Astrocyte of the cerebellum (primary cell): ENCODE measurements at regions not wholly inside any gene's neighbourhood (a gene's known extent, or its start where the extent isn't known, plus 50 kb on each side); places are given as distances from the start of the nearest gene placed in this dataset.

Experiments
- DNase-seq: peaks from one replicate; pipeline ENCODE4 v3.0.0-alpha.2; 2011; ENCODE audit warnings: low read depth
- H3K4me3 ChIP-seq: 2 replicates; pipeline ENCODE4 v1.5.1; 2011; ENCODE audit warnings: mild to moderate bottlenecking, low read depth, low read length, moderate library complexity
- CTCF ChIP-seq: IDR thresholded peaks from 2 replicates; pipeline ENCODE4 v1.5.1; 2012; ENCODE audit warnings: low read length, low read depth, moderate library complexity, mild to moderate bottlenecking; ENCODE audit errors: missing control alignments
- in situ Hi-C: cut with HindIII; loops from 2 replicates; pipeline ENCODE4 v1.10.0; 2017; ENCODE audit warnings: low sequenced_read_pairs

- TF ChIP-seq CTCF = no peak
- no peak overlapping the region for H3K4me3 ChIP-seq
- no peak for DNase-seq
- in situ Hi-C loops = no loop called here
Observed at GRCh38 chr20:4608861-4609260, 77.4 kb upstream of the PRNP start.

- in situ Hi-C loops = no loop called here
- TF ChIP-seq CTCF = peak; percentile 88
- no peak overlapping the region for H3K4me3 ChIP-seq
- DNase-seq = peak; percentile 61
Observed at GRCh38 chr20:4607287-4607713, 79.0 kb upstream of the PRNP start.

- H3K4me3 ChIP-seq = no peak overlapping the region
- no peak for TF ChIP-seq CTCF
- in situ Hi-C loops = no loop called here
- DNase-seq = no peak
Observed at GRCh38 chr20:4606051-4606450, 80.2 kb upstream of the PRNP start.

DNA sequence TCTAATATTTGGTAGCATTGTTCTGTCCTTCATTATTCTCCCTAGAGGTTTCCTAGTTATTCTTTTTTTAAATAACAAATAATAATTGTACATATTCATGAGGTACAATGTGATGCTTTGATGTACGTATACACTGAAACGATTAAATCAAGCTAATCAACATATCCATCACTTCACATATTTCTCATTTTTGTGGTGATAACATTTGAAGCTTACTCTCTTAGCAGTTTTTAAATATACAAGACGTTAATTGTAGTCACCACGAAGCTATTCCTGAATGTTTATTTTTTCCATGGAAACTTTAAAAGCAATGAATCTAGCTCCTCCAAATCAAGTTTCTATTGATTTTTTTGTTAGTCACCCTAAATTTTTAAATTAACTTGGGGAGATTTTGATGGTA is 81.1 kb upstream of the PRNP start:
- in situ Hi-C loops = no loop called here
- H3K4me3 ChIP-seq = no peak overlapping the region
- no peak for DNase-seq
- TF ChIP-seq CTCF = no peak

GRCh38 chr20:4604580-4604979 is 81.7 kb upstream of the PRNP start:
- in situ Hi-C loops = no loop called here
- no peak for DNase-seq
- no peak for TF ChIP-seq CTCF
- H3K4me3 ChIP-seq = no peak overlapping the region

DNA sequence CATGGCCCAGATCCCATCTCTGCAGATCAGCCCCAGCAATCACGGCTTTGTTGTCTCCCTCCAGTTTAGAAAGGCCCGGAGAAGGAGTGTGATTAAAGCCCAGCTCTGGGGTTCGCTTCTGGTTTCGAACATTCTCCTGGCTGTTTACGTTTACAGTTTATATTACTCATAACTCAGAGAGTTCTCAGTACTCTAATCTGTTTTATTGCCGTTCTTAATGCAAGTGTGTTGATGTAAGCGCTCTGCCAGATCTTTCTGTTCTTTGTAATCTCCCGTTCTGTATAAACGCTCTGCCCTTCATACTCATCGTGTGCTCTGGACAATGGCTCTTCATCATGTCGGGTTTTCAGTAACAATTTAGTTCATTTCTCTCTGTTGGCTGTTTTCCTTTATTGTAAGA is 82.5 kb upstream of the PRNP start:
- DNase-seq = no peak
- no peak overlapping the region for H3K4me3 ChIP-seq
- in situ Hi-C loops = no loop called here
- no peak for TF ChIP-seq CTCF

- in situ Hi-C loops = no loop called here
- no peak for DNase-seq
- no peak overlapping the region for H3K4me3 ChIP-seq
Observed at GRCh38 chr20:4602297-4602631, 84.0 kb upstream of the PRNP start.

More at GRCh38 chr20:4602297-4602631, 84.0 kb upstream of the PRNP start:
- TF ChIP-seq CTCF = no peak
